ENCODE measurements at regions not wholly inside any gene's neighbourhood (a gene's known extent, or its start where the extent isn't known, plus 50 kb on each side); places are given as distances from the start of the nearest gene placed in this dataset.
A peak's percentile ranks its signal among the peaks of the same experiment; 100 is the strongest.

- peaks cover 9% of the 10 kb centered on the region for H3K4me1 ChIP-seq (ENCODE audit: control insufficient read depth, extremely low read depth, insufficient read depth, low read length)
- H3K27ac ChIP-seq (ENCODE audit: control insufficient read depth, insufficient read depth, low read length), result no peak overlapping the region
- no peaks in the 10 kb centered on the region for H3K9me1 ChIP-seq (ENCODE audit: control insufficient read depth, extremely low read depth, insufficient read depth, low read length)
- no peak overlapping the region for H3K4me2 ChIP-seq (ENCODE audit: control insufficient read depth, extremely low read depth, insufficient read depth, low read depth, low read length)
- no peak overlapping the region for H3K4me3 ChIP-seq (ENCODE audit: control insufficient read depth in 2 of 3, extremely low read depth in 1 of 3, insufficient read depth in 2 of 3, low read depth in 1 of 3, low read length in 3 of 3)
- no peaks in the 10 kb centered on the region for H4K20me1 ChIP-seq (ENCODE audit: control insufficient read depth, extremely low read depth, insufficient read depth, low read length)
- no peak overlapping the region for H3K9ac ChIP-seq (ENCODE audit: control insufficient read depth, extremely low read depth, insufficient read depth, low read length)
- no peaks in the 10 kb centered on the region for H3K9me3 ChIP-seq (ENCODE audit: control insufficient read depth, low read depth, low read length)
- DNase-seq (ENCODE audit: low read depth, low spot score) (no peak), FAIRE-seq (no peak)
- no peaks in the 10 kb centered on the region for H3K79me2 ChIP-seq (ENCODE audit: control insufficient read depth, insufficient read depth, low read length)
- TF ChIP-seq CTCF (optimal IDR thresholded peaks at IDR 0.05 in 1 of 3, IDR thresholded peaks at IDR 0.05 in 1 of 3, conservative IDR thresholded peaks at IDR 0.05 in 1 of 3; ENCODE audit: extremely low read depth in 1 of 3, insufficient read depth in 2 of 3, low read length in 3 of 3) (no peak), EZH2 (IDR thresholded peaks at IDR 0.05; ENCODE audit: low read length) (no peak)
- dilution Hi-C loops (cut with MboI; ENCODE audit: extremely low pct_ligation_motif_present, low sequenced_read_pairs), result no loop called here
- H2AFZ ChIP-seq (ENCODE audit: control insufficient read depth, low read length), result no peak overlapping the region
- H3K36me3 ChIP-seq (ENCODE audit: control insufficient read depth in 2 of 2, extremely low read depth in 1 of 2, insufficient read depth in 2 of 2, low read length in 2 of 2), result no peaks in the 10 kb centered on the region
- no peaks in the 10 kb centered on the region for H3K27me3 ChIP-seq (ENCODE audit: control insufficient read depth, extremely low read depth, insufficient read depth, low read length)
Measured at GRCh38 chr5:67774786-67775185, 440.8 kb upstream of the PIK3R1 start.

- no peaks in the 10 kb centered on the region for H3K9me1 ChIP-seq (ENCODE audit: control insufficient read depth, extremely low read depth, insufficient read depth, low read length)
- no peaks in the 10 kb centered on the region for H3K9me3 ChIP-seq (ENCODE audit: control insufficient read depth, low read depth, low read length)
- peak overlapping the region; percentile 64 for H2AFZ ChIP-seq (ENCODE audit: control insufficient read depth, low read length)
- dilution Hi-C loops (cut with MboI; ENCODE audit: extremely low pct_ligation_motif_present, low sequenced_read_pairs), result no loop called here
- H3K9ac ChIP-seq (ENCODE audit: control insufficient read depth, extremely low read depth, insufficient read depth, low read length), result no peak overlapping the region
- H3K27ac ChIP-seq (ENCODE audit: control insufficient read depth, insufficient read depth, low read length), result no peak overlapping the region
- H3K4me2 ChIP-seq (ENCODE audit: control insufficient read depth, extremely low read depth, insufficient read depth, low read depth, low read length), result no peak overlapping the region
- FAIRE-seq (no peak), DNase-seq (ENCODE audit: low read depth, low spot score) (no peak)
- no peaks in the 10 kb centered on the region for H3K27me3 ChIP-seq (ENCODE audit: control insufficient read depth, extremely low read depth, insufficient read depth, low read length)
- H3K4me3 ChIP-seq (ENCODE audit: control insufficient read depth in 2 of 3, extremely low read depth in 1 of 3, insufficient read depth in 2 of 3, low read depth in 1 of 3, low read length in 3 of 3), result no peak overlapping the region
- H3K79me2 ChIP-seq (ENCODE audit: control insufficient read depth, insufficient read depth, low read length), result no peaks in the 10 kb centered on the region
- H3K4me1 ChIP-seq (ENCODE audit: control insufficient read depth, extremely low read depth, insufficient read depth, low read length), result peaks cover 9% of the 10 kb centered on the region
- TF ChIP-seq CTCF (optimal IDR thresholded peaks at IDR 0.05 in 1 of 3, IDR thresholded peaks at IDR 0.05 in 1 of 3, conservative IDR thresholded peaks at IDR 0.05 in 1 of 3; ENCODE audit: extremely low read depth in 1 of 3, insufficient read depth in 2 of 3, low read length in 3 of 3) (no peak), EZH2 (IDR thresholded peaks at IDR 0.05; ENCODE audit: low read length) (no peak)
- no peaks in the 10 kb centered on the region for H3K36me3 ChIP-seq (ENCODE audit: control insufficient read depth in 2 of 2, extremely low read depth in 1 of 2, insufficient read depth in 2 of 2, low read length in 2 of 2)
- no peaks in the 10 kb centered on the region for H4K20me1 ChIP-seq (ENCODE audit: control insufficient read depth, extremely low read depth, insufficient read depth, low read length)
Measured at GRCh38 chr5:67774267-67774552, 441.3 kb upstream of the PIK3R1 start.
